HepG2 (cell line): ENCODE measurements at regions not wholly inside any gene's neighbourhood (a gene's known extent, or its start where the extent isn't known, plus 50 kb on each side); places are given as distances from the start of the nearest gene placed in this dataset.

Source experiments
- ATAC-seq: fragments of 200-7000 bp; cut with Tn5 transposase; 3 replicates; pipeline ENCODE4 v1.9.1; 2020; ENCODE audit warnings: mild to moderate bottlenecking, moderate library complexity
- BruUV-seq: library from RNA; stranded (reverse); fragments of 400-500 nt; replicated peaks from 2 replicates; lab custom pipeline; 2021; lab: Mats Ljungman, UMichigan
- CTCF ChIA-PET: fragments of 300-600 bp; formaldehyde crosslinking; extraction: SDS; loops from one replicate; lab custom pipeline; 2021; ENCODE audit warnings: low total read pairs, inconsistent platforms, low intra/inter-chr PET ratio; lab: Yijun Ruan, JAX
- POLR2A ChIA-PET: fragments of 350-600 bp; sonication (Branson Sonifier 250); formaldehyde crosslinking; loops from one replicate; lab custom pipeline; 2020; ENCODE audit warnings: antibody characterized with exemption, inconsistent platforms; lab: Yijun Ruan, JAX
- DNase-seq: peaks from one replicate; pipeline ENCODE4 v3.0.0-alpha.2; 2015; ENCODE audit warnings: low spot score
- FAIRE-seq: peaks from 3 replicates; lab custom pipeline; 2011; peaks lifted over from hg19 to GRCh38; lab: Jason Lieb, UNC
- H2AFZ ChIP-seq: one replicate; pipeline ENCODE4 v1.6.1; 2011; ENCODE audit warnings: low read length, inconsistent platforms
- H3K27ac ChIP-seq: fragments of 300-600 bp; 3 replicates; pipeline ENCODE4 v1.8.0; 2011; ENCODE audit warnings: mixed run types, mild to moderate bottlenecking, mixed read lengths, low read length, inconsistent platforms; ENCODE audit not compliant: insufficient read depth; ENCODE audit errors: extremely low read length
- H3K27me3 ChIP-seq, 2 experiments: fragments of 200-600 bp in 1 of 2; 2 replicates in 1 of 2; 3 replicates in 1 of 2; pipeline versions ENCODE4 v1.6.0 to v1.8.0; 2011; ENCODE audit warnings: low read length in 2 of 2, mild to moderate bottlenecking in 2 of 2, moderate library complexity in 2 of 2, inconsistent platforms in 1 of 2; ENCODE audit not compliant: insufficient read depth in 2 of 2, control insufficient read depth in 1 of 2
- H3K36me3 ChIP-seq, 2 experiments: fragments of 200-600 bp in 1 of 2; replicated peaks in 1 of 2; 2 replicates in 1 of 2; 3 replicates in 1 of 2; pipeline versions ENCODE4 v1.5.1 to v1.8.0; 2011; ENCODE audit warnings: low read length in 2 of 2, inconsistent platforms in 1 of 2; ENCODE audit not compliant: insufficient read depth in 2 of 2, control insufficient read depth in 1 of 2
- H3K4me1 ChIP-seq: 2 replicates; pipeline ENCODE4 v1.5.1; 2012; ENCODE audit warnings: low read length, inconsistent platforms; ENCODE audit not compliant: insufficient read depth
- H3K4me2 ChIP-seq: 2 replicates; pipeline ENCODE4 v1.6.0; 2011; ENCODE audit warnings: low read depth, low read length, inconsistent platforms
- H3K4me3 ChIP-seq, 3 experiments: fragments of 200-600 bp in 1 of 3; sonication (generic), shearing (Covaris generic) in 1 of 3; replicated peaks in 1 of 3; 2 replicates each; pipeline ENCODE4 v1.5.1; 2011 to 2016; ENCODE audit warnings: low read length in 3 of 3, inconsistent platforms in 2 of 3, low read depth in 2 of 3, mild to moderate bottlenecking in 2 of 3, control low read depth in 1 of 3, mixed read lengths in 1 of 3; ENCODE audit not compliant: insufficient read depth in 1 of 3
- H3K79me2 ChIP-seq: one replicate; pipeline ENCODE4 v1.6.1; 2011; ENCODE audit warnings: low read length, inconsistent platforms; ENCODE audit not compliant: insufficient read depth
- H3K9ac ChIP-seq: 2 replicates; pipeline ENCODE4 v1.6.0; 2011; ENCODE audit warnings: mild to moderate bottlenecking, low read depth, low read length, inconsistent platforms; ENCODE audit not compliant: insufficient read depth
- H3K9me3 ChIP-seq: 2 replicates; pipeline ENCODE4 v1.5.1; 2012; ENCODE audit warnings: mild to moderate bottlenecking, low read length
- H4K20me1 ChIP-seq: 2 replicates; pipeline ENCODE4 v1.6.0; 2011; ENCODE audit warnings: inconsistent platforms, mild to moderate bottlenecking, low read length, moderate library complexity; ENCODE audit not compliant: insufficient read depth
- FOXO4 ChIP-seq: sonication (generic); formaldehyde crosslinking; conservative IDR thresholded peaks from 2 replicates; pipeline ENCODE4 v1.8.1; 2023; ENCODE audit warnings: missing genetic modification reagents
- ISX ChIP-seq: sonication (generic); formaldehyde crosslinking; conservative IDR thresholded peaks from 2 replicates; pipeline ENCODE4 v1.5.0; 2020; ENCODE audit warnings: missing genetic modification reagents
- KDM6A ChIP-seq: IDR thresholded peaks from 2 replicates; pipeline ENCODE4 v1.6.1; 2016; ENCODE audit warnings: low read depth
- KLF11 ChIP-seq: IDR thresholded peaks from 2 replicates; pipeline ENCODE4 v1.6.1; 2016; ENCODE audit warnings: missing compliant biosample characterization
- MEF2D ChIP-seq: sonication (generic); formaldehyde crosslinking; IDR thresholded peaks from 2 replicates; pipeline ENCODE4 v1.5.1; 2020; ENCODE audit warnings: mild to moderate bottlenecking, missing genetic modification reagents
- NR3C1 ChIP-seq: sonication (generic); formaldehyde crosslinking; IDR thresholded peaks from 2 replicates; pipeline ENCODE4 v1.4.0; 2020; ENCODE audit warnings: missing genetic modification reagents
- PPARG ChIP-seq: conservative IDR thresholded peaks from 2 replicates; pipeline ENCODE4 v1.6.1; 2016; ENCODE audit warnings: missing biosample characterization, missing genetic modification reagents
- SALL1 ChIP-seq: sonication (generic); formaldehyde crosslinking; IDR thresholded peaks from 2 replicates; pipeline ENCODE4 v1.8.0; 2022; ENCODE audit warnings: mild to moderate bottlenecking, missing genetic modification reagents
- TBL1XR1 ChIP-seq: fragments of 150-350 bp; IDR thresholded peaks from 2 replicates; pipeline ENCODE4 v1.6.1; 2014; ENCODE audit warnings: borderline replicate concordance, low read length; ENCODE audit not compliant: partially characterized antibody
- WGBS: methylation state at CpG from one replicate; pipeline ENCODE4 v1.1.6; 2017; ENCODE audit warnings: low lambda C conversion rate; 5-methylcytosine and 5-hydroxymethylcytosine counted together
- in situ Hi-C: cut with HindIII; loops from 2 replicates; pipeline ENCODE4 v1.10.0; 2017; ENCODE audit warnings: low pct_unique_long_range_greater_than_20kb; ENCODE audit not compliant: extremely low pct_ligation_motif_present
- intact Hi-C: fragments of 100-400 bp; cut with micrococcal nuclease; formaldehyde crosslinking; loops from one replicate; pipeline ENCODE4 v1.10.0; 2022; ENCODE audit not compliant: unreplicated experiment

- in situ Hi-C loops (no loop called here), intact Hi-C loops (no loop called here)
- DNase-seq = no peak
- no peak overlapping the region for H3K4me3 ChIP-seq
- no peaks in the 10 kb centered on the region for H3K79me2 ChIP-seq
- H4K20me1 ChIP-seq = no peaks in the 10 kb centered on the region
- TF ChIP-seq SALL1 (CRISPR knock-in tag) = no peak
- no peak for TF ChIP-seq TBL1XR1
- no peak for TF ChIP-seq MEF2D (CRISPR knock-in tag)
- no peak for TF ChIP-seq ISX (CRISPR knock-in tag)
- no peak for TF ChIP-seq PPARG (CRISPR knock-in tag)
- TF ChIP-seq KLF11 = no peak
- TF ChIP-seq NR3C1 = no peak
- no peaks in the 10 kb centered on the region for H3K4me1 ChIP-seq
- H3K27ac ChIP-seq = no peak overlapping the region
- POLR2A ChIA-PET = no interaction called here
- WGBS = 4% methylated on average over 5 of the region's 5 CpGs
- no peak overlapping the region for H3K4me2 ChIP-seq
- H2AFZ ChIP-seq = no peak overlapping the region
- FAIRE-seq = no peak
- CTCF ChIA-PET = no interaction called here
- peaks cover 1 to 14% of the 10 kb centered on the region in 2 experiments; a peak in 2 of 5 replicates for H3K27me3 ChIP-seq
- no peaks in the 10 kb centered on the region for H3K36me3 ChIP-seq
- ATAC-seq = no peak
- no TSS peak for BruUV-seq
- H3K9me3 ChIP-seq = no peaks in the 10 kb centered on the region; the same call in 1 of the 2 replicates
- H3K9ac ChIP-seq = no peak overlapping the region
These were observed 148.9 kb upstream of the UBE2E1 start for GRCh38 chr3:23656821-23657220.

- intact Hi-C loops (no loop called here), in situ Hi-C loops (no loop called here)
- Histone ChIP-seq H4K20me1 (no peaks in the 10 kb centered on the region), H3K79me2 (no peaks in the 10 kb centered on the region), H3K27me3 (peaks cover 1 to 22% of the 10 kb centered on the region in 2 experiments; a peak in 2 of 5 replicates), H3K9ac (no peak overlapping the region), H2AFZ (no peak overlapping the region), H3K4me3 (no peak overlapping the region), H3K27ac (no peak overlapping the region), H3K36me3 (no peaks in the 10 kb centered on the region), H3K4me2 (no peak overlapping the region), H3K4me1 (no peaks in the 10 kb centered on the region), H3K9me3 (no peaks in the 10 kb centered on the region; the same call in 1 of the 2 replicates)
- no peak for TF ChIP-seq KDM6A
- TF ChIP-seq FOXO4 = no peak
- POLR2A ChIA-PET = no interaction called here
- no TSS peak for BruUV-seq
- FAIRE-seq = no peak
- WGBS = 24% methylated on average over 3 of the region's 3 CpGs
- ATAC-seq = no peak
- CTCF ChIA-PET = no interaction called here
- DNase-seq = no peak
These were observed 148.1 kb upstream of the UBE2E1 start for GRCh38 chr3:23657647-23658046.
